ENCODE measurements at regions not wholly inside any gene's neighbourhood (a gene's known extent, or its start where the extent isn't known, plus 50 kb on each side); places are given as distances from the start of the nearest gene placed in this dataset.
"Not testable (repeated sequence)": the region's sequence is repeated elsewhere in the genome, so short reads cannot be mapped to it uniquely, and the experiment has no call there.

- peak overlapping the region; percentile 88 for H3K4me3 ChIP-seq (ENCODE audit: low read depth, low read length)
- DNase-seq (ENCODE audit: low read depth) = peak; percentile 90
- TF ChIP-seq MAX (IDR thresholded peaks at IDR 0.05; ENCODE audit: low read depth, low read length) = 0 out of 2 replicates have a peak, but pooled peaks have one; percentile 5
- TF ChIP-seq POLR2A (IDR thresholded peaks at IDR 0.05; ENCODE audit: extremely low read depth, insufficient read length) = peak; percentile 58
Observed at GRCh38 chr15:30823068-30823813, 80.5 kb upstream of the FAN1 start.

GRCh38 chr15:30824518-30825195 is 79.1 kb upstream of the FAN1 start:
- no peak for DNase-seq (ENCODE audit: low read depth)
- peak overlapping the region; percentile 88 for H3K4me3 ChIP-seq (ENCODE audit: low read depth, low read length)
- TF ChIP-seq MYC (IDR thresholded peaks at IDR 0.05; ENCODE audit: low read depth, low read length) = no peak
- no peak for TF ChIP-seq POLR2A (IDR thresholded peaks at IDR 0.05; ENCODE audit: extremely low read depth, insufficient read length)
- TF ChIP-seq CTCF (IDR thresholded peaks at IDR 0.05; ENCODE audit: low read depth, low read length) = no peak
- no peak for TF ChIP-seq MAX (IDR thresholded peaks at IDR 0.05; ENCODE audit: low read depth, low read length)

GRCh38 chr15:30827625-30828303 is 76.0 kb upstream of the FAN1 start:
- no peak overlapping the region for H3K4me3 ChIP-seq (ENCODE audit: low read depth, low read length)
- TF ChIP-seq POLR2A (IDR thresholded peaks at IDR 0.05; ENCODE audit: extremely low read depth, insufficient read length) = no peak
- no peak for TF ChIP-seq MYC (IDR thresholded peaks at IDR 0.05; ENCODE audit: low read depth, low read length)
- TF ChIP-seq CTCF (IDR thresholded peaks at IDR 0.05; ENCODE audit: low read depth, low read length) = no peak
- TF ChIP-seq MAX (IDR thresholded peaks at IDR 0.05; ENCODE audit: low read depth, low read length) = no peak
- no peak for DNase-seq (ENCODE audit: low read depth)

GRCh38 chr15:30828304-30828639 is 75.4 kb upstream of the FAN1 start:
- TF ChIP-seq MAX (IDR thresholded peaks at IDR 0.05; ENCODE audit: low read depth, low read length) (peak; percentile 63), MYC (IDR thresholded peaks at IDR 0.05; ENCODE audit: low read depth, low read length) (peak; percentile 30; the same call in 1 of the 2 replicates)
- DNase-seq (ENCODE audit: low read depth) = peak; percentile 68
- peak overlapping the region; percentile 42 for H3K4me3 ChIP-seq (ENCODE audit: low read depth, low read length)

- DNase-seq (ENCODE audit: low read depth) = no peak
- no peak for TF ChIP-seq CTCF (IDR thresholded peaks at IDR 0.05; ENCODE audit: low read depth, low read length)
- no peak for TF ChIP-seq POLR2A (IDR thresholded peaks at IDR 0.05; ENCODE audit: extremely low read depth, insufficient read length)
- TF ChIP-seq MAX (IDR thresholded peaks at IDR 0.05; ENCODE audit: low read depth, low read length) = no peak
- no peak for TF ChIP-seq MYC (IDR thresholded peaks at IDR 0.05; ENCODE audit: low read depth, low read length)
- H3K4me3 ChIP-seq (ENCODE audit: low read depth, low read length) = no peak overlapping the region
Observed at GRCh38 chr15:30830961-30831360, 72.8 kb upstream of the FAN1 start.

- DNase-seq (ENCODE audit: low read depth) = not testable (repeated sequence)
Observed at GRCh38 chr15:30833379-30833778, 70.3 kb upstream of the FAN1 start.

GRCh38 chr15:30841639-30842038 is 62.1 kb upstream of the FAN1 start:
- H3K4me3 ChIP-seq (ENCODE audit: low read depth, low read length); DNase-seq (ENCODE audit: low read depth): not testable (repeated sequence)

More at GRCh38 chr15:30833379-30833778, 70.3 kb upstream of the FAN1 start:
- not testable (repeated sequence) for H3K4me3 ChIP-seq (ENCODE audit: low read depth, low read length)

GRCh38 chr15:30842798-30843472 is 60.8 kb upstream of the FAN1 start:
- DNase-seq (ENCODE audit: low read depth); H3K4me3 ChIP-seq (ENCODE audit: low read depth, low read length): not testable (repeated sequence)

- H3K4me3 ChIP-seq (ENCODE audit: low read depth, low read length) = not testable (repeated sequence)
Observed at GRCh38 chr15:30845536-30845935, 58.2 kb upstream of the FAN1 start.

More at GRCh38 chr15:30845536-30845935, 58.2 kb upstream of the FAN1 start:
- not testable (repeated sequence) for DNase-seq (ENCODE audit: low read depth)

Data from NB4 (cell line).